ENCODE measurements at regions not wholly inside any gene's neighbourhood (a gene's known extent, or its start where the extent isn't known, plus 50 kb on each side); places are given as distances from the start of the nearest gene placed in this dataset.
"Not testable (repeated sequence)": the region's sequence is repeated elsewhere in the genome, so short reads cannot be mapped to it uniquely, and the experiment has no call there.

- no peak for DNase-seq (ENCODE audit: low read depth)
- no peak overlapping the region for H3K4me3 ChIP-seq (ENCODE audit: low read depth, low read length)
- TF ChIP-seq CTCF (conservative IDR thresholded peaks at IDR 0.05; ENCODE audit: low read depth, low read length): no peak
Measured at GRCh38 chr12:91743704-91744321, 401.8 kb downstream of the BTG1 start.

GRCh38 chr12:91743280-91743679 is 402.4 kb downstream of the BTG1 start:
- DNase-seq (ENCODE audit: low read depth): no peak
- TF ChIP-seq CTCF (conservative IDR thresholded peaks at IDR 0.05; ENCODE audit: low read depth, low read length): no peak
- no peak overlapping the region for H3K4me3 ChIP-seq (ENCODE audit: low read depth, low read length)

- TF ChIP-seq CTCF (conservative IDR thresholded peaks at IDR 0.05; ENCODE audit: low read depth, low read length): no peak
- no peak overlapping the region for H3K4me3 ChIP-seq (ENCODE audit: low read depth, low read length)
- DNase-seq (ENCODE audit: low read depth): no peak
Measured at GRCh38 chr12:91741932-91742331, 403.7 kb downstream of the BTG1 start.

GRCh38 chr12:91733846-91734245 is 411.8 kb downstream of the BTG1 start:
- not testable (repeated sequence) for DNase-seq (ENCODE audit: low read depth); H3K4me3 ChIP-seq (ENCODE audit: low read depth, low read length)

- DNase-seq (ENCODE audit: low read depth): no peak
- no peak for TF ChIP-seq CTCF (conservative IDR thresholded peaks at IDR 0.05; ENCODE audit: low read depth, low read length)
- H3K4me3 ChIP-seq (ENCODE audit: low read depth, low read length): no peak overlapping the region
Measured at GRCh38 chr12:91732086-91732485, 413.6 kb downstream of the BTG1 start.

GRCh38 chr12:91729543-91729942 is 416.1 kb downstream of the BTG1 start:
- no peak for TF ChIP-seq CTCF (conservative IDR thresholded peaks at IDR 0.05; ENCODE audit: low read depth, low read length)
- no peak overlapping the region for H3K4me3 ChIP-seq (ENCODE audit: low read depth, low read length)
- no peak for DNase-seq (ENCODE audit: low read depth)

- TF ChIP-seq CTCF (conservative IDR thresholded peaks at IDR 0.05; ENCODE audit: low read depth, low read length): no peak
Measured at GRCh38 chr12:91723191-91723590, 422.5 kb downstream of the BTG1 start.

More at GRCh38 chr12:91723191-91723590, 422.5 kb downstream of the BTG1 start:
- DNase-seq (ENCODE audit: low read depth): no peak
- no peak overlapping the region for H3K4me3 ChIP-seq (ENCODE audit: low read depth, low read length)
